GM23338 (cell line): ENCODE measurements at regions not wholly inside any gene's neighbourhood (a gene's known extent, or its start where the extent isn't known, plus 50 kb on each side); places are given as distances from the start of the nearest gene placed in this dataset.

ENCODE experiments used
- ATAC-seq: fragments of 200-7000 bp; cut with Tn5 transposase; 3 replicates; pipeline ENCODE4 v1.9.1; 2020
- DNase-seq: peaks from one replicate; pipeline ENCODE4 v3.0.0-alpha.2; 2015; ENCODE audit warnings: low spot score
- H2AFZ ChIP-seq: fragments of 200-600 bp; sonication (generic); 2 replicates; pipeline ENCODE4 v1.8.0; 2016; ENCODE audit warnings: antibody characterized with exemption, mild to moderate bottlenecking, moderate library complexity
- H3F3A ChIP-seq: fragments of 200-600 bp; sonication (generic); replicated peaks from 2 replicates; pipeline ENCODE4 v1.8.0; 2017; ENCODE audit warnings: antibody characterized with exemption, mixed run types, low read depth
- H3K27ac ChIP-seq: fragments of 200-600 bp; sonication (generic); 2 replicates; pipeline ENCODE4 v1.6.1; 2016; ENCODE audit warnings: low read depth
- H3K27me3 ChIP-seq: fragments of 200-600 bp; sonication (generic); 2 replicates; pipeline ENCODE4 v1.8.0; 2016; ENCODE audit warnings: mild to moderate bottlenecking, mixed run types, moderate library complexity; ENCODE audit not compliant: insufficient read depth
- H3K36me3 ChIP-seq: fragments of 200-600 bp; sonication (generic); 2 replicates; pipeline ENCODE4 v1.8.0; 2016; ENCODE audit warnings: mild to moderate bottlenecking; ENCODE audit not compliant: insufficient read depth
- H3K4me1 ChIP-seq: fragments of 200-600 bp; sonication (generic); 2 replicates; pipeline ENCODE4 v1.8.0; 2016; ENCODE audit warnings: mild to moderate bottlenecking, moderate library complexity; ENCODE audit not compliant: insufficient read depth
- H3K4me2 ChIP-seq: fragments of 200-600 bp; sonication (generic); 2 replicates; pipeline ENCODE4 v1.7.1; 2017; ENCODE audit warnings: mixed run types
- H3K4me3 ChIP-seq: fragments of 200-600 bp; sonication (generic); 2 replicates; pipeline ENCODE4 v1.6.1; 2016; ENCODE audit warnings: mixed run types
- H3K79me2 ChIP-seq: fragments of 200-600 bp; sonication (generic); replicated peaks from 2 replicates; pipeline ENCODE4 v1.8.0; 2017; ENCODE audit warnings: mild to moderate bottlenecking; ENCODE audit not compliant: insufficient read depth
- H3K9me2 ChIP-seq: fragments of 200-600 bp; sonication (generic); 2 replicates; pipeline ENCODE4 v1.8.0; 2017; ENCODE audit not compliant: insufficient read depth
- H4K20me1 ChIP-seq: fragments of 200-600 bp; sonication (generic); replicated peaks from 2 replicates; pipeline ENCODE4 v1.8.0; 2017; ENCODE audit warnings: mild to moderate bottlenecking; ENCODE audit not compliant: insufficient read depth
- H3K27ac Mint-ChIP-seq: 2 replicates; pipeline ENCODE4 v1.8.0; 2020; ENCODE audit warnings: inconsistent platforms, mild to moderate bottlenecking, moderate library complexity, mixed read lengths
- H3K27me3 Mint-ChIP-seq: 3 replicates; pipeline ENCODE4 v1.8.0; 2022; ENCODE audit warnings: low read depth, mild to moderate bottlenecking, moderate library complexity, mixed read lengths, inconsistent platforms; ENCODE audit not compliant: insufficient read depth, poor library complexity
- H3K36me3 Mint-ChIP-seq: 3 replicates; pipeline ENCODE4 v1.8.0; 2021; ENCODE audit warnings: low read depth, mild to moderate bottlenecking, inconsistent platforms, moderate library complexity, mixed read lengths
- H3K4me1 Mint-ChIP-seq: 3 replicates; pipeline ENCODE4 v1.8.0; 2020; ENCODE audit warnings: mild to moderate bottlenecking, inconsistent platforms, mixed read lengths
- H3K4me3 Mint-ChIP-seq: 3 replicates; pipeline ENCODE4 v1.8.0; 2021; ENCODE audit warnings: moderate library complexity, mild to moderate bottlenecking, inconsistent platforms, mixed read lengths
- H3K9me3 Mint-ChIP-seq: 3 replicates; pipeline ENCODE4 v1.8.0; 2020; ENCODE audit warnings: moderate library complexity, mild to moderate bottlenecking, inconsistent platforms, mixed read lengths
- CREB1 ChIP-seq: fragments of 250-450 bp; sonication (Bioruptor Pico); IDR thresholded peaks from 2 replicates; pipeline ENCODE4 v1.5.0; 2020; ENCODE audit warnings: low read depth, mild to moderate bottlenecking, moderate library complexity
- CTCF ChIP-seq, 2 experiments: fragments of 200-600 bp in 1 of 2; sonication (generic) in 1 of 2; conservative IDR thresholded peaks; 2 replicates each; pipeline versions ENCODE4 v1.5.1 to v1.6.1; 2016 to 2017; ENCODE audit warnings: antibody characterized with exemption in 2 of 2, low read depth in 2 of 2, mild to moderate bottlenecking in 2 of 2, moderate library complexity in 1 of 2
- ETS1 ChIP-seq: IDR thresholded peaks from 2 replicates; pipeline ENCODE4 v1.6.1; 2016; ENCODE audit warnings: antibody characterized with exemption
- EZH2 ChIP-seq: fragments of 200-600 bp; sonication (generic); IDR thresholded peaks from one replicate; pipeline ENCODE4 v1.8.0; 2017; ENCODE audit warnings: antibody characterized with exemption, mild to moderate bottlenecking, low read depth; ENCODE audit not compliant: unreplicated experiment
- EZH2phosphoT487 ChIP-seq: fragments of 200-600 bp; sonication (generic); IDR thresholded peaks from one replicate; pipeline ENCODE4 v1.8.1; 2018; ENCODE audit warnings: antibody characterized with exemption; ENCODE audit not compliant: unreplicated experiment
- JUNB ChIP-seq: IDR thresholded peaks from one replicate; pipeline ENCODE4 v1.6.1; 2016; ENCODE audit warnings: antibody characterized with exemption; ENCODE audit not compliant: unreplicated experiment
- NANOG ChIP-seq: IDR thresholded peaks from 2 replicates; pipeline ENCODE4 v1.6.1; 2016; ENCODE audit warnings: antibody characterized with exemption, borderline replicate concordance
- POLR2AphosphoS5 ChIP-seq: IDR thresholded peaks from 2 replicates; pipeline ENCODE4 v1.6.1; 2016; ENCODE audit warnings: antibody characterized with exemption, low read depth
- REST ChIP-seq: IDR thresholded peaks from one replicate; pipeline ENCODE4 v1.6.1; 2018; ENCODE audit warnings: antibody characterized with exemption; ENCODE audit not compliant: unreplicated experiment
- STAT1 ChIP-seq: IDR thresholded peaks from one replicate; pipeline ENCODE4 v1.6.1; 2016; ENCODE audit warnings: antibody characterized with exemption; ENCODE audit not compliant: unreplicated experiment
- ZNF114 ChIP-seq: fragments of 250-450 bp; sonication (Bioruptor Pico); IDR thresholded peaks from 2 replicates; pipeline ENCODE4 v1.5.0; 2020; ENCODE audit warnings: mild to moderate bottlenecking, moderate library complexity
- ZNF331 ChIP-seq: fragments of 250-450 bp; sonication (Bioruptor Pico); IDR thresholded peaks from 2 replicates; pipeline ENCODE4 v1.5.0; 2020; ENCODE audit warnings: low read depth, mild to moderate bottlenecking, moderate library complexity
- ZNF462 ChIP-seq: fragments of 250-450 bp; sonication (Bioruptor Pico); IDR thresholded peaks from 2 replicates; pipeline ENCODE4 v1.5.0; 2020; ENCODE audit warnings: mild to moderate bottlenecking, moderate library complexity

- H3K4me2 ChIP-seq = no peak overlapping the region
Measured at GRCh38 chr9:25078202-25078601, 532.5 kb upstream of the IZUMO3 start.

More at GRCh38 chr9:25078202-25078601, 532.5 kb upstream of the IZUMO3 start:
- Histone ChIP-seq H3K79me2 (no peaks in the 10 kb centered on the region), H3K9me2 (no peaks in the 10 kb centered on the region), H3K4me3 (no peak overlapping the region), H3K27ac (no peak overlapping the region), H4K20me1 (no peaks in the 10 kb centered on the region), H3K36me3 (no peaks in the 10 kb centered on the region; the same call in 1 of the 2 replicates), H3K27me3 (no peaks in the 10 kb centered on the region), H2AFZ (no peak overlapping the region), H3K4me1 (no peaks in the 10 kb centered on the region), H3F3A (no peaks in the 10 kb centered on the region)
- no peak for DNase-seq
- H3K4me3 Mint-ChIP-seq = no peak overlapping the region
- H3K36me3 Mint-ChIP-seq = peaks cover 12% of the 10 kb centered on the region; the same call in 2 of the 3 replicates
- H3K27me3 Mint-ChIP-seq = no peaks in the 10 kb centered on the region
- H3K27ac Mint-ChIP-seq = no peak overlapping the region
- ATAC-seq = no peak
- no peak for TF ChIP-seq STAT1
- no peak for TF ChIP-seq ZNF462
- no peak for TF ChIP-seq ZNF114
- no peak for TF ChIP-seq REST
- no peak for TF ChIP-seq CTCF (conservative IDR thresholded peaks at IDR 0.05; ENCODE audit: low read depth in 2 of 2)
- TF ChIP-seq EZH2 = no peak
- TF ChIP-seq JUNB = no peak
- TF ChIP-seq CREB1 = no peak
- TF ChIP-seq ZNF331 (CRISPR knock-in tag) = no peak
- no peak for TF ChIP-seq EZH2phosphoT487
- no peak for TF ChIP-seq NANOG
- TF ChIP-seq ETS1 = no peak
- no peak for TF ChIP-seq POLR2AphosphoS5
- H3K9me3 Mint-ChIP-seq = peaks cover 25% of the 10 kb centered on the region
- H3K4me1 Mint-ChIP-seq = no peaks in the 10 kb centered on the region
